WERI-Rb-1 (cell line): ENCODE measurements at regions not wholly inside any gene's neighbourhood (a gene's known extent, or its start where the extent isn't known, plus 50 kb on each side); places are given as distances from the start of the nearest gene placed in this dataset.

Source experiments
- DNase-seq: peaks from one replicate; pipeline ENCODE4 v3.0.0-alpha.2; 2020
- H3K27ac ChIP-seq: fragments of 250-450 bp; sonication (Bioruptor Pico); 2 replicates; pipeline ENCODE4 v1.5.1; 2020; ENCODE audit warnings: mild to moderate bottlenecking, moderate library complexity
- H3K27me3 ChIP-seq: fragments of 250-450 bp; sonication (Bioruptor Pico); 2 replicates; pipeline ENCODE4 v1.5.1; 2021; ENCODE audit warnings: mild to moderate bottlenecking, low read depth, moderate library complexity; ENCODE audit not compliant: insufficient read depth, severe bottlenecking
- H3K36me3 ChIP-seq: fragments of 250-450 bp; sonication (Bioruptor Pico); 2 replicates; pipeline ENCODE4 v1.5.1; 2020; ENCODE audit warnings: mild to moderate bottlenecking, moderate library complexity
- H3K4me3 ChIP-seq: 2 replicates; pipeline ENCODE4 v1.5.1; 2011; ENCODE audit warnings: low read depth, mild to moderate bottlenecking, control low read depth, low read length
- H3K9me3 ChIP-seq: fragments of 250-450 bp; sonication (Bioruptor Pico); 2 replicates; pipeline ENCODE4 v1.5.1; 2021; ENCODE audit warnings: mild to moderate bottlenecking, moderate library complexity; ENCODE audit not compliant: severe bottlenecking
- TF ChIP-seq, protein P1 (sequence below): IDR thresholded peaks from 2 replicates; pipeline ENCODE4 v1.5.1; 2011; ENCODE audit warnings: low read depth, mild to moderate bottlenecking, control low read depth, inconsistent platforms, low read length

DNA sequence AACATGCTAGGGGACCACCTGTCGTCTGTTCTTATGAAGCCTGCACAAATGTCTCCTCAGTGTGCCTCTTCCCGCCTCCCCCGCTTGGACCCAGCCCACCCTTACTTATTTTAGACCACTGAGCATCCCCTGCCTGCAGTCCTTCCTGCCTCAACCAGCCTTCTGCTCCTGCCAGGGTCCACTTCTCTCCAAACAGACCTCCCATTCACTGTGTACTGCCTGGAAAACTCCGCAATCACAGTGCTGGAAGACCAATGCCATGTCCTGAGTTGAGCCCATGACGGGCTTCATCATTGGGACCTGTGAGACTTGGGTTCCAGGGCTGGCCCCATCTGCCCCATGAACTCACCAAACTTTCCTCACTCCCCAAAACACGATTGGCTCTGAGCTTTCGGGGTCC, 309.4 kb downstream of the IRX1 start:
- Histone ChIP-seq H3K4me3 (no peak overlapping the region), H3K9me3 (no peaks in the 10 kb centered on the region), H3K27me3 (no peaks in the 10 kb centered on the region), H3K36me3 (no peaks in the 10 kb centered on the region), H3K27ac (no peak overlapping the region)
- no peak for DNase-seq
- TF ChIP-seq, protein P1, sequence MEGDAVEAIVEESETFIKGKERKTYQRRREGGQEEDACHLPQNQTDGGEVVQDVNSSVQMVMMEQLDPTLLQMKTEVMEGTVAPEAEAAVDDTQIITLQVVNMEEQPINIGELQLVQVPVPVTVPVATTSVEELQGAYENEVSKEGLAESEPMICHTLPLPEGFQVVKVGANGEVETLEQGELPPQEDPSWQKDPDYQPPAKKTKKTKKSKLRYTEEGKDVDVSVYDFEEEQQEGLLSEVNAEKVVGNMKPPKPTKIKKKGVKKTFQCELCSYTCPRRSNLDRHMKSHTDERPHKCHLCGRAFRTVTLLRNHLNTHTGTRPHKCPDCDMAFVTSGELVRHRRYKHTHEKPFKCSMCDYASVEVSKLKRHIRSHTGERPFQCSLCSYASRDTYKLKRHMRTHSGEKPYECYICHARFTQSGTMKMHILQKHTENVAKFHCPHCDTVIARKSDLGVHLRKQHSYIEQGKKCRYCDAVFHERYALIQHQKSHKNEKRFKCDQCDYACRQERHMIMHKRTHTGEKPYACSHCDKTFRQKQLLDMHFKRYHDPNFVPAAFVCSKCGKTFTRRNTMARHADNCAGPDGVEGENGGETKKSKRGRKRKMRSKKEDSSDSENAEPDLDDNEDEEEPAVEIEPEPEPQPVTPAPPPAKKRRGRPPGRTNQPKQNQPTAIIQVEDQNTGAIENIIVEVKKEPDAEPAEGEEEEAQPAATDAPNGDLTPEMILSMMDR: no peak

- no peak overlapping the region for H3K4me3 ChIP-seq
- H3K27me3 ChIP-seq: no peaks in the 10 kb centered on the region
- TF ChIP-seq, protein P1: no peak
- DNase-seq: no peak
- no peaks in the 10 kb centered on the region for H3K9me3 ChIP-seq
- H3K27ac ChIP-seq: no peak overlapping the region
- no peaks in the 10 kb centered on the region for H3K36me3 ChIP-seq
These were observed 309.9 kb downstream of the IRX1 start for GRCh38 chr5:3905521-3905920.

DNA sequence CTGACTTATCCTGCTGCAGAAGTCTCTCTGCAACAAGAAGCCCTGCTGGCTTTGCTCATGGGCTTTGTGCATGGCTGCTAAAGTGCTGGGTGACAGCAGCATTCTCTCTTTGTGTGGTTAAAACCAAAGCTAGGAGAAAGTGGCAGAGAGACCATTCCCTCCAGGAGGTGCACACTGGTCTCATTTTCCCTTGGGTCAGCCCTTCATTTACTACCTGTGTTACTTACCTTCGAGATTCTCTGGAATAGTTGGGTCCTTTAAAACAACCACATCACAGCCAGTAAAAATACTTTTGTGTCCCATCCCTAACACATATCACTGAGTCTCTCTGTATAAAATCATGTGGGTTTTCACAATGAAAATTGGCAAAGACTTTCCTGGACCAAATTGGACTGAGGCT, 315.5 kb downstream of the IRX1 start:
- H3K9me3 ChIP-seq: no peaks in the 10 kb centered on the region
- no peak overlapping the region for H3K27ac ChIP-seq
- DNase-seq: no peak
- no peaks in the 10 kb centered on the region for H3K36me3 ChIP-seq
- H3K27me3 ChIP-seq: no peaks in the 10 kb centered on the region
- no peak overlapping the region for H3K4me3 ChIP-seq
- TF ChIP-seq, protein P1: no peak

DNA sequence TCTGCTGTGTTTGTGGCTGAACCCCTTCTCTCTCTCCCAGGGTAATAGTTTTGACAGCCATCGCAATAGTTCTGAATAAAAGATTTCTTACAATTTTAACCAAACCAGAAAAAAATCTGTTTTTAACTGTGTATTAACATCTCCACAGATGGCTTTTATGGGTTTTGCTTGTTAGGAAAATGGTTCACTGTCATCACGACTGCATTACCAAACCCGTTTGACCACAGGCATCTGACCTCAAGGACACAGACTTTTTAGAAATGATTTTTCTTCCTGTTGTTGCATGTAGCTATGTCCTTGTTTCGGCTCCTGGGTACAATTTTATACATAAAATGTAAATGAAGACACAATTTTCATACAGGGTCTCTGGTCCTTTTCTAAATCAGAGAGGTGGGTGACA, 316.1 kb downstream of the IRX1 start:
- Histone ChIP-seq H3K36me3 (no peaks in the 10 kb centered on the region), H3K4me3 (no peak overlapping the region), H3K9me3 (no peaks in the 10 kb centered on the region), H3K27me3 (no peaks in the 10 kb centered on the region), H3K27ac (no peak overlapping the region)
- TF ChIP-seq, protein P1: no peak
- DNase-seq: no peak

DNA sequence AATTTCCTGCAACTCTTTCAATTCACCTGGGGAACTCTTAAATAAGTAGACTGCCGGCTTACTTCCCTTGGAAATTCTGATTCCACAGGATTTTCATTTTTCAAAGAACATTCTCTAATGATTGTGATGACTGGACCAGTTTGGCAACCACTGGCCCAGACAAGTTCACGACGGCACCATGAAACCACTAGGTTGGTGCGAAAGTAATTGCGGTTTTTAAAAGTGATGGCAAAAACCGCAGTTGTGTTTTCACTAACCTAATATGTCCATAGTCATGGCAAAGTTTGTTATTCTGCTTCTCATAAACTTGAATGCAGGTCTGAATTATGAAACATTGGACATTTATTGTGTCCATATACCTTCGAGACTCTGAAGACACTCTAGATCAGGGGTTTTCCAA, 317.2 kb downstream of the IRX1 start:
- Histone ChIP-seq H3K27me3 (no peaks in the 10 kb centered on the region), H3K4me3 (no peak overlapping the region), H3K36me3 (no peaks in the 10 kb centered on the region), H3K27ac (no peak overlapping the region), H3K9me3 (no peaks in the 10 kb centered on the region)
- TF ChIP-seq, protein P1: no peak
- DNase-seq: no peak

- TF ChIP-seq, protein P1: no peak
- DNase-seq: no peak
- H3K27ac ChIP-seq: no peak overlapping the region
These were observed 317.6 kb downstream of the IRX1 start for GRCh38 chr5:3913279-3913678.

More at GRCh38 chr5:3913279-3913678, 317.6 kb downstream of the IRX1 start:
- no peaks in the 10 kb centered on the region for H3K27me3 ChIP-seq
- H3K4me3 ChIP-seq: no peak overlapping the region
- H3K36me3 ChIP-seq: no peaks in the 10 kb centered on the region
- H3K9me3 ChIP-seq: no peaks in the 10 kb centered on the region
